Brain microvascular endothelial cell (primary cell): ENCODE measurements at regions not wholly inside any gene's neighbourhood (a gene's known extent, or its start where the extent isn't known, plus 50 kb on each side); places are given as distances from the start of the nearest gene placed in this dataset.

Source experiments
- DNase-seq: peaks from one replicate; pipeline ENCODE4 v3.0.0-alpha.2; 2020
- H3K27ac ChIP-seq: fragments of 250-450 bp; sonication (Bioruptor Pico); 2 replicates; pipeline ENCODE4 v1.5.1; 2020; ENCODE audit warnings: mild to moderate bottlenecking, moderate library complexity
- H3K27me3 ChIP-seq: fragments of 250-450 bp; sonication (Bioruptor Pico); replicated peaks from 2 replicates; pipeline ENCODE4 v1.5.1; 2020; ENCODE audit warnings: mild to moderate bottlenecking
- H3K36me3 ChIP-seq: fragments of 250-450 bp; sonication (Bioruptor Pico); replicated peaks from 2 replicates; pipeline ENCODE4 v1.5.1; 2020; ENCODE audit warnings: mild to moderate bottlenecking
- H3K4me3 ChIP-seq: 2 replicates; pipeline ENCODE4 v1.5.1; 2011; ENCODE audit warnings: low read depth, mild to moderate bottlenecking, control low read depth, low read length, moderate library complexity
- in situ Hi-C: cut with HindIII; loops from 2 replicates; pipeline ENCODE4 v1.10.0; 2017; ENCODE audit warnings: low sequenced_read_pairs, low pct_ligation_motif_present
- TF ChIP-seq, protein P1 (sequence below): IDR thresholded peaks from 2 replicates; pipeline ENCODE4 v1.5.1; 2011; ENCODE audit warnings: low read depth, mild to moderate bottlenecking, moderate library complexity, low read length, control low read depth, inconsistent platforms; ENCODE audit errors: missing control alignments

DNA sequence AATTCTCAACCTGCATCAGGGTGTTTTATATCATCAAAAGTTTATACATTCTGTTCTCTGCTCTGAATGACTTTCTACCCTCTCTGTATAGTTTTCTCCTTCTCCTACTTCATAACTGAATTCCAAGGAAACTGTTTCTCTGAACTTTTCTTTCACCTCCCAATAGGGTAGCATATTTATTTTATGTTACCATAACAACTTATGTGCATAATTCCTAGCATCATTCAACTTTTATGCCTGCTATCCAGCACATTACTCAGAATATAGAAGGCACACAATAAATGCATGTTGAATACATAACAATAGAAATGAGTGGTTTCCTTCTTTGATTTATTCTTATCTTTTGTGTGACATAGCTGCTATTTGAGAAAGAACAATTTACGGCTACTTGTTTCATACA, 2385.0 kb downstream of the PCDH9 start:
- Histone ChIP-seq H3K27ac (no peak overlapping the region), H3K36me3 (no peaks in the 10 kb centered on the region), H3K27me3 (no peaks in the 10 kb centered on the region), H3K4me3 (no peak overlapping the region)
- no peak for DNase-seq
- TF ChIP-seq, protein P1, sequence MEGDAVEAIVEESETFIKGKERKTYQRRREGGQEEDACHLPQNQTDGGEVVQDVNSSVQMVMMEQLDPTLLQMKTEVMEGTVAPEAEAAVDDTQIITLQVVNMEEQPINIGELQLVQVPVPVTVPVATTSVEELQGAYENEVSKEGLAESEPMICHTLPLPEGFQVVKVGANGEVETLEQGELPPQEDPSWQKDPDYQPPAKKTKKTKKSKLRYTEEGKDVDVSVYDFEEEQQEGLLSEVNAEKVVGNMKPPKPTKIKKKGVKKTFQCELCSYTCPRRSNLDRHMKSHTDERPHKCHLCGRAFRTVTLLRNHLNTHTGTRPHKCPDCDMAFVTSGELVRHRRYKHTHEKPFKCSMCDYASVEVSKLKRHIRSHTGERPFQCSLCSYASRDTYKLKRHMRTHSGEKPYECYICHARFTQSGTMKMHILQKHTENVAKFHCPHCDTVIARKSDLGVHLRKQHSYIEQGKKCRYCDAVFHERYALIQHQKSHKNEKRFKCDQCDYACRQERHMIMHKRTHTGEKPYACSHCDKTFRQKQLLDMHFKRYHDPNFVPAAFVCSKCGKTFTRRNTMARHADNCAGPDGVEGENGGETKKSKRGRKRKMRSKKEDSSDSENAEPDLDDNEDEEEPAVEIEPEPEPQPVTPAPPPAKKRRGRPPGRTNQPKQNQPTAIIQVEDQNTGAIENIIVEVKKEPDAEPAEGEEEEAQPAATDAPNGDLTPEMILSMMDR = no peak
- in situ Hi-C loops = no loop called here

DNA sequence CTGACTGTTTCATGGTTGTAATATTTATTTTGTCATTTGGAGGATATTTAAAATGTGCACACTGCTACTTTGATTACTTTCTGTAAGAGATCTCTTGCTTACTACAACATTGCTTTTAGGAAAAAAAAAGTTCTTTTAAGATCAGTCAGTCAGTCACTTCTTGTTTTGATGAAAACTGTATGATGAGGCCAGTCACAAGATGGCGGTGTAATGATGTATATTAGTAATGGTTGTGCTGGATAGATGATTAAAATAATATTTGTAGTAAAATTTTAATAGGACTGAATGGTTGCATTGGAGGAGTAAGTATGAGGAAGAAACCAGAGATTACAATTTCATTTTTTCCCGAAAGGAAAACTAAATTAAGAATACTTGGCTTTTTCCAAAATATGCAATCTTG, 2411.1 kb downstream of the PCDH9 start:
- TF ChIP-seq, protein P1 = peak; percentile 14
- Histone ChIP-seq H3K36me3 (no peaks in the 10 kb centered on the region), H3K27me3 (no peaks in the 10 kb centered on the region), H3K4me3 (no peak overlapping the region), H3K27ac (no peak overlapping the region)
- DNase-seq = no peak
- in situ Hi-C loops = no loop called here

DNA sequence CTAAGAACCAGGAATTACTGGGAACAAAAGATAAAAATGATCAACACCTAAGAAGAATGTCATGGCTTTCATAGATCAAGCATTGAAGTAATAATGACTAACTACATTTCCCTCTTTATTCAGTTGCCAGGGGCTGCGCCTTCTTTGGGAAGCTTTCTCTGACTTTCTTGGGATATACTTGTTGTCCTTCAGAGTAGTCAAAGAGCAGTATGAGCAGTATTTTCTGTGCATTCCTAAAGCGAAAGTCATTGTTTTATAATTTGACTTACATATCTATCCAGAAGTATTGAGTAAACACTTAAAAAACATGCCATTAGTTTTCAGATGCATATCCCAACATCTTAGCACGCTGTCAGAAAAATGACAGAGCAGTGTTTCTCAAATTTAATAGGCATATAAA, 2412.4 kb downstream of the PCDH9 start:
- Histone ChIP-seq H3K27me3 (no peaks in the 10 kb centered on the region), H3K4me3 (no peak overlapping the region), H3K36me3 (no peaks in the 10 kb centered on the region), H3K27ac (no peak overlapping the region)
- TF ChIP-seq, protein P1 = no peak
- in situ Hi-C loops = no loop called here
- peak; percentile 14 for DNase-seq

DNA sequence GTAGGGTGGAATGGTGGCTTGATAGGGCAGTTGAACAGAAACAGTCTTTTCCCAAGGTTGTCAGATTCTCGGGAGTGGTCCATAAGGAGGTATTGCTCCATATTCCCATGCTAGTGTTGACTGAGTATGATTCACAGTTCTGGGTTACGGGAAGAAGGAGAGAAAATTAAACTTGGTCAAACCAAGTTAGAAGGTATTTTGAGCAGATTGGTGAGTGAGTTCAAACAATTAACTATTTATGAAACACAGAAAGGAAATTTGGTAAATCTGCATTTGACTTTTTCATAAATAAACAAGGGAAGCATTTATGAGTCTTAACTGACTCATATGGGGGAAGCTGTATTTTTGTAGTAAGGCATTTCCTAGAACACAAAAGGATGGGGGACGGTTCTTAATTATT, 2419.4 kb downstream of the PCDH9 start:
- Histone ChIP-seq H3K27ac (no peak overlapping the region), H3K36me3 (no peaks in the 10 kb centered on the region), H3K27me3 (no peaks in the 10 kb centered on the region), H3K4me3 (no peak overlapping the region)
- TF ChIP-seq, protein P1 = no peak
- in situ Hi-C loops = no loop called here
- no peak for DNase-seq

DNA sequence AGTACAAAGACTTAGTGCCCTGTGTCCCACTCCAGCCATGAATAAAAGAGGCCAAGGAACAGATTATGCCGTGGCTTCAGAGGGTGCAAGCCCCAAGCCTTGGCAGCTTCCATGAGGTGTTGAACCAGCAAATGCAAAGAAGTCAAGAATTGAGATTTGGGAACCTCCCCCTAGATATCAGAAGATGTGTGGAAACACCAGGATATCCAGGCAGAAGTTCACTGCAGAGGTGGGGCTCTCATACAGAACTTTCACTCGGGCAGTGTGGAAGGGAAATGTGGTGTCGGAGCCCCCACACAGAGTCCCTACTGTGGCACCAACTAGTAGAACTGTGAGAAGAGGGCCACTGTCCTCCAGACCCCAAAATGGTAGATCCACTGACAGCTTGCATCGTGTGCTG, 2421.4 kb downstream of the PCDH9 start:
- H3K27ac ChIP-seq = no peak overlapping the region
- H3K4me3 ChIP-seq = no peak overlapping the region
- H3K27me3 ChIP-seq = no peaks in the 10 kb centered on the region
- H3K36me3 ChIP-seq = no peaks in the 10 kb centered on the region
- TF ChIP-seq, protein P1 = no peak
- DNase-seq = no peak
- in situ Hi-C loops = no loop called here

DNA sequence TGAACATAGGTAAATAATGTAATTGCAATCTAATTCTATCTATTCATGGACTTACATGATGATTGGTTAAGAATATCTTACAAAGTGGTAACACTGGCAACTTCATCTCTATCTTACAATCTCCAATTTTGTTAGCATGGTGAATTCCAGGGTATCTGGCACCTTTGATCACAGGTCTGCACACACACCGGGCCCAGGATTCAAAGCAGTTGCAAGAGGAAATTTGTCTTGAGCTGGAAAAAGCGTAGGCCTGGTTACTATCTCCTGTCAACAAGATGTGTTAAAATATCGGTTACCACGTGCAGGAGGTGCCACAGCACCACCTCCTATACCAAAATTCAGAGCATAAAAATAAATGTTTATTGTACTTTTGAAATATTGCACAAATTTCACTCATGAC, 2428.4 kb downstream of the PCDH9 start:
- DNase-seq = no peak
- no peak overlapping the region for H3K27ac ChIP-seq
- TF ChIP-seq, protein P1 = no peak
- no peak overlapping the region for H3K4me3 ChIP-seq
- no peaks in the 10 kb centered on the region for H3K36me3 ChIP-seq
- no peaks in the 10 kb centered on the region for H3K27me3 ChIP-seq
- in situ Hi-C loops = no loop called here
